BLaER1 treated with 17β-estradiol and CSF1 and Interleukin-3, amounts not matched to agents 10 nM and 100 nM (cell line): ENCODE measurements at regions not wholly inside any gene's neighbourhood (a gene's known extent, or its start where the extent isn't known, plus 50 kb on each side); places are given as distances from the start of the nearest gene placed in this dataset.

Source experiments
- H3K27ac ChIP-seq, 11 experiments: shearing (Covaris generic); formaldehyde crosslinking; 2 replicates each; pipeline ENCODE4 v1.8.1; 2022
- H3K27me3 ChIP-seq, 11 experiments: shearing (Covaris generic); formaldehyde crosslinking; 2 replicates each; pipeline ENCODE4 v1.8.1; 2022
- H3K36me3 ChIP-seq, 11 experiments: shearing (Covaris generic); formaldehyde crosslinking; 2 replicates each; pipeline ENCODE4 v1.8.1; 2022
- H3K4me1 ChIP-seq, 10 experiments: shearing (Covaris generic); formaldehyde crosslinking; 2 replicates each; pipeline ENCODE4 v1.8.1; 2022
- H3K4me2 ChIP-seq, 11 experiments: shearing (Covaris generic); formaldehyde crosslinking; 2 replicates each; pipeline ENCODE4 v1.8.1; 2022
- H3K4me3 ChIP-seq, 10 experiments: shearing (Covaris generic); formaldehyde crosslinking; 2 replicates each; pipeline ENCODE4 v1.8.1; 2022
- H3K9ac ChIP-seq, 11 experiments: shearing (Covaris generic); formaldehyde crosslinking; 2 replicates each; pipeline ENCODE4 v1.8.1; 2022
- H3K9me3 ChIP-seq, 11 experiments: shearing (Covaris generic); formaldehyde crosslinking; replicated peaks in 1 of 11; 2 replicates each; pipeline ENCODE4 v1.8.1; 2022
- H4K20me1 ChIP-seq, 11 experiments: shearing (Covaris generic); formaldehyde crosslinking; 2 replicates each; pipeline ENCODE4 v1.8.1; 2022
- Cebpa-rat ChIP-seq, 11 experiments: shearing (Covaris generic); IDR thresholded peaks; 2 replicates each; pipeline ENCODE4 v1.8.1; 2022

DNA sequence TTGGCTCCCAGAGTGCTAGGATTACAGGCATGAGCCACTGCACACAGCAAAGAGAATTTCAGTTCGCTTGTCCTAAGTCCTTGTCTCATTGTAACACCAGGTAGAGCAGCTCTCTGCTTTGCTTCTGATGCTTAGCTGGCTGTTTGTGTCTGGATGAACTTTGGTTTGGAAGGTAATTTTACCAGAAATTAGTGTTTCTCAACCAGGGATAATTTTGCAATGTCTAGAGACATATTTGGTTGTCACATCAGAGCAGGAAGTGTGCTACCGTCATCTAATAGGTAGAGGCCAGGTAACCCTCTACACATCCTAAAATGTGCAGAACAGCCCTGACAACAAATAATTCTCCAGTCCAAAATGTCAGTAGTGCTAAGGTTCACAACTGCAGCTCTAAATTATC lies 108.8 kb downstream of the SNX18 start:
- Histone ChIP-seq H3K9ac (no peak overlapping the region), H4K20me1 (no peaks in the 10 kb centered on the region), H3K4me3 (no peak overlapping the region), H3K4me1 (peaks cover 0 to 34% (median 18%) of the 10 kb centered on the region in 10 experiments; a peak in 18 of 20 replicates), H3K27ac (peak overlapping the region in 4 of 11 experiments; percentile 20 to 82 (median 78); a peak in 4 of 22 replicates), H3K9me3 (peaks cover 12 to 28% (median 16%) of the 10 kb centered on the region in 11 experiments; a peak in 21 of 22 replicates), H3K36me3 (no peaks in the 10 kb centered on the region), H3K4me2 (no peak overlapping the region), H3K27me3 (no peaks in the 10 kb centered on the region)
- TF ChIP-seq Cebpa-rat (IDR thresholded peaks at IDR 0.05): no peak

DNA sequence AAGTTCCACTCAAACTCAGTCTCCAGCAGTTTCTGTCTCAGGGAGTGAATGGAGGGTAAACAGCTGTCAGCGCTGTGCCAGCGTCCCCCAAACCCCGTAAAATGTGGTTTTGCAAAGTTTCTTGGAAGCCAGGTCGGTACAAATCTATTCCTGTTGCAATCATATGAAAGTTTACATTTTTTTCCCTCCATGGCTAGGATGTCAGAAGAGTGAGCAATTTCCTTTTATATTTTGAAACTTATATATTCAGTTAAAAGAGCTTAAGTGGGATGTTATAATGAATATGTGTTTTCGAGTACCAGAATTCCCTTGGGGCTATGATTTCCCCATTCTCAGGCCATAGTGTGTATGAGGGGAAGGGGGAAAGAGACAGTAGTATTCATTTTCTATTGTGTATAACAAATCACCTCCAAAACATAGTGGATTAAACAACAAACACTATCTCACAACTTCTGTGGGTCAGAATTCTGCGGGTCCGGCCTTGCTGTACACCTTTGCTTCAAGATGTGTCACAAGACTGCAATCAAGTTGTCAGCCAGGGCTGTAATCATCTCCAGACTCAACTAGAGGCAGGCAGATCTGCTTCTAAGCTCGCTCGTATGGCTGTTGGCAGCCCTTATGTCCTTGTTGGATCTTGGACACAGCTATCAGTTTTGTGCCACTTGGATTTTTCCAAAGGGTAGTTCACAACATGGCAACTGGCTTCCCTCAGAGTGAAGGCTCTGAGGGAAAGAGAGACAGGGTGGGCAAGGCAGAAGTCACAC lies 107.4 kb downstream of the SNX18 start:
- peaks cover 4 to 20% (median 11%) of the 10 kb centered on the region in 11 experiments; a peak in 21 of 22 replicates for H3K9me3 ChIP-seq
- H4K20me1 ChIP-seq: no peaks in the 10 kb centered on the region
- peak overlapping the region in 10 of 11 experiments; percentile 33 to 75 (median 58); a peak in 20 of 22 replicates for H3K4me2 ChIP-seq
- TF ChIP-seq Cebpa-rat (IDR thresholded peaks at IDR 0.05): peak in 3 of 11 experiments; percentile 42 to 61 (median 46); a peak in 4 of 22 replicates
- H3K9ac ChIP-seq: peak overlapping the region in 5 of 11 experiments; percentile 6 to 56 (median 52); a peak in 9 of 22 replicates
- no peak overlapping the region for H3K4me3 ChIP-seq
- H3K4me1 ChIP-seq: peaks cover 0 to 42% (median 23%) of the 10 kb centered on the region in 10 experiments; a peak in 18 of 20 replicates
- H3K27me3 ChIP-seq: no peaks in the 10 kb centered on the region
- no peaks in the 10 kb centered on the region for H3K36me3 ChIP-seq
- peak overlapping the region in 8 of 11 experiments; percentile 45 to 82 (median 74); a peak in 17 of 22 replicates for H3K27ac ChIP-seq

DNA sequence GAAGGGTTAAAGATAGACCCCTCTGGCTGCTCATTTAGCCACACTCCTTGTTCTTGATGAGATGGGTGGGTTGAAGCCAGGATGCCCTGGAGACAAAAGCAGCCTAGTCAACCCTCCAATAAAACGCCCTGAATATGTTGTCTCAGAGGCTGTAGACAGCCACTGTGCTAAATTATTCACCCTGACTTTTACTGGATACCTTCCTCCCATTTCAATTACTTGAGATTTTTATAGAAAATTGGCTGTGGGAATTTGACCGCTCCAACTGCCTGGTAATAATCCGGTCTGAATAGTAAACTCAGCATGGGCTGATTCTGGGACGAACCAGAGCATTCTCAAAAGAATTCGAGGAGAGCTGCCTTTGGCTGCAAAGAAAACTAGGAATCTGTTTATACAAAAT lies 104.2 kb downstream of the SNX18 start:
- peaks cover 0 to 12% (median 8%) of the 10 kb centered on the region in 11 experiments; a peak in 9 of 22 replicates for H3K9me3 ChIP-seq
- H3K9ac ChIP-seq: no peak overlapping the region
- H3K4me3 ChIP-seq: no peak overlapping the region
- 0 out of 22 replicates have a peak, but pooled peaks cover 0 to 6% (median 0%) of the 10 kb centered on the region in 11 experiments for H3K36me3 ChIP-seq
- no peaks in the 10 kb centered on the region for H3K27me3 ChIP-seq
- H3K4me2 ChIP-seq: no peak overlapping the region
- H4K20me1 ChIP-seq: no peaks in the 10 kb centered on the region
- no peak for TF ChIP-seq Cebpa-rat (IDR thresholded peaks at IDR 0.05)
- peaks cover 0 to 56% (median 38%) of the 10 kb centered on the region in 10 experiments; a peak in 18 of 20 replicates for H3K4me1 ChIP-seq
- H3K27ac ChIP-seq: peak overlapping the region in 1 of 11 experiments; percentile 51; a peak in 1 of 22 replicates

DNA sequence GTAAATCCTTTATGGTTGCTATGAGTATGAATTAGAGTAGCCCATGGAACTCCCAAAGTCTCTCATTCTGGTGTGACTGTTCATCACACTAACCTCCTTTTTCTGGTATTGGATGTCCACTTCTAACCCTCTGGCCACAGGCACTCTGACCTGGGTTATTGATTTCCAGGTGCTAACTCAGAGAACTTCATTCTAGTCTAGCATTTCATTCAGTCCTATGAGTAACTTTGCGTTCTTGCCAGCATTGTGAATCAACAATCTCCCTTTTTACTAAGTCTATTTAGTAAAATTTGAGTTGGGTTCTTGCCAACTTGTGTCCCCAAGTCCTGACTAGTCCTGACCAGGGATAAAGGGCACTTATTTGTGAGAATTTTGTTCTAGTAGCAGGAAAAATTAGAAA lies 103.5 kb downstream of the SNX18 start:
- H3K27ac ChIP-seq: peak overlapping the region in 2 of 11 experiments; percentile 51 to 57; a peak in 4 of 22 replicates
- H3K4me3 ChIP-seq: no peak overlapping the region
- peaks cover 0 to 12% (median 8%) of the 10 kb centered on the region in 11 experiments; a peak in 9 of 22 replicates for H3K9me3 ChIP-seq
- peaks cover 0 to 63% (median 44%) of the 10 kb centered on the region in 10 experiments; a peak in 18 of 20 replicates for H3K4me1 ChIP-seq
- H3K9ac ChIP-seq: no peak overlapping the region
- no peaks in the 10 kb centered on the region for H3K27me3 ChIP-seq
- no peak for TF ChIP-seq Cebpa-rat (IDR thresholded peaks at IDR 0.05)
- peak overlapping the region in 1 of 11 experiments; percentile 44; a peak in 3 of 22 replicates for H3K4me2 ChIP-seq
- H4K20me1 ChIP-seq: no peaks in the 10 kb centered on the region
- 0 out of 22 replicates have a peak, but pooled peaks cover 0 to 6% (median 0%) of the 10 kb centered on the region in 11 experiments for H3K36me3 ChIP-seq

DNA sequence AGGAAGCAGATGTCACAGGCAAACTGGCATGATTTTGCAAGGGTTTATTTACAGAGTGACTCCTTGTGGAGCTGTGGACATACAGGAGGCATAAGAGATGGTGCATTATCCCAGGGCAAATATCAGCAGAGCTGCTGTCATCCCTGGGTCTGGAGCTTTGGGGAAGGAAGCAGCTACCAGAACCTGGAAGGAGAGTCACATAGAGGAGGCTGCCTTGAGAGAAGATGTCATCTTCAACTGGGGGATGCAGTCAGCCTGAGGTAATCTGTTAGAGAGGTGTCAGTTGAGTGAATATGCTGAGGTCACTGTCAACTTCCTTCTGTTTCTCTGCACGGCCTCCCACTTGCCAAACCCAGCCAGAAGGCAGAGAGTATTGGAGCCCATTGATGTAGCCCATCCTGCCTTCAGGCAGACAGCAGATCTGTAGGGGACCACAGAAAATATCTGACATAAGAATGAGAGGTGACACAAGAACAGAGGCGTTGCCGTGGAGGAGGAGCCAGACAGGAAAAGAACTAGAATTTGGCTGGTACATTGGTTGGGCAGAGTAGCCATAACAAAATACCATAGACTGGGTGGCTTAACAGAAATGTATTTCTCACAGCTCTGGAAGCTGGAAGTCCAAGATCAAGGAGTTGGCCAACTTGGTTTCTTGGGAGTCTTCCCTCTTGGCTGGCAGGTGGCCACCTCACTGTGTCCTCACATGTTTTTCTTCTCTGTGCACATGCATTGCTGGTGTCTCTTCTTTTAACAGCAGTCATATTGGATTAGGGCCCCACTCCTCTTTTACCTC lies 102.8 kb downstream of the SNX18 start:
- no peak for TF ChIP-seq Cebpa-rat (IDR thresholded peaks at IDR 0.05)
- Histone ChIP-seq H3K27ac (peak overlapping the region in 4 of 11 experiments; percentile 5 to 57 (median 38); a peak in 7 of 22 replicates), H3K27me3 (no peaks in the 10 kb centered on the region), H4K20me1 (no peaks in the 10 kb centered on the region), H3K4me1 (peaks cover 0 to 64% (median 49%) of the 10 kb centered on the region in 10 experiments; a peak in 18 of 20 replicates), H3K9ac (peak overlapping the region in 2 of 11 experiments; percentile 3 to 11; a peak in 1 of 22 replicates), H3K4me3 (no peak overlapping the region), H3K9me3 (peaks cover 0 to 12% (median 8%) of the 10 kb centered on the region in 11 experiments; a peak in 9 of 22 replicates), H3K4me2 (peak overlapping the region in 6 of 11 experiments; percentile 26 to 56 (median 46); a peak in 12 of 22 replicates), H3K36me3 (0 out of 22 replicates have a peak, but pooled peaks cover 0 to 6% (median 0%) of the 10 kb centered on the region in 11 experiments)

DNA sequence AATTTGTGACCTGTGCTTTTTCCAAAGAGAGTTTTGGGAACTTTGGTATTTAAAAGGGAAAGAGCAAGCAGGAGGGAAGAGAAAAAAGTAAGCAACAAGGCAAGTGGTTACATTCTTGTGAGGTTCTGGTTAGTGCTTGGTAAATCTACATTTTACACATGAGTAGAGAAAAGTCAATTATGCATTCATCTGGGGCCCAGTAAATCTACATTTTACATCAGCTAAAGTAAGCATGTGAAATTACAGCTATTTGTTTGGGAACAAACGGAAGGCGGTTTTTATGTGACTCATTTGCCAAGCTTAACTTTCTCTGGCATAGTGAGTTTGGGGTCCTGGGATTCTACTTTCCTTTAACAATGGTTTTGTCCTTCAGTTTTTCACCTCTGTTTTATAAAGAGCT lies 102.2 kb downstream of the SNX18 start:
- H3K4me1 ChIP-seq: peaks cover 0 to 64% (median 49%) of the 10 kb centered on the region in 10 experiments; a peak in 18 of 20 replicates
- H3K9me3 ChIP-seq: peaks cover 0 to 12% (median 8%) of the 10 kb centered on the region in 11 experiments; a peak in 9 of 22 replicates
- peak overlapping the region in 4 of 11 experiments; percentile 5 to 57 (median 38); a peak in 5 of 22 replicates for H3K27ac ChIP-seq
- peak overlapping the region in 2 of 11 experiments; percentile 3 to 11; a peak in 1 of 22 replicates for H3K9ac ChIP-seq
- no peaks in the 10 kb centered on the region for H4K20me1 ChIP-seq
- 0 out of 22 replicates have a peak, but pooled peaks cover 0 to 6% (median 0%) of the 10 kb centered on the region in 11 experiments for H3K36me3 ChIP-seq
- H3K4me2 ChIP-seq: peak overlapping the region in 6 of 11 experiments; percentile 26 to 56 (median 46); a peak in 11 of 22 replicates
- TF ChIP-seq Cebpa-rat (IDR thresholded peaks at IDR 0.05): no peak
- H3K27me3 ChIP-seq: no peaks in the 10 kb centered on the region
- no peak overlapping the region for H3K4me3 ChIP-seq

DNA sequence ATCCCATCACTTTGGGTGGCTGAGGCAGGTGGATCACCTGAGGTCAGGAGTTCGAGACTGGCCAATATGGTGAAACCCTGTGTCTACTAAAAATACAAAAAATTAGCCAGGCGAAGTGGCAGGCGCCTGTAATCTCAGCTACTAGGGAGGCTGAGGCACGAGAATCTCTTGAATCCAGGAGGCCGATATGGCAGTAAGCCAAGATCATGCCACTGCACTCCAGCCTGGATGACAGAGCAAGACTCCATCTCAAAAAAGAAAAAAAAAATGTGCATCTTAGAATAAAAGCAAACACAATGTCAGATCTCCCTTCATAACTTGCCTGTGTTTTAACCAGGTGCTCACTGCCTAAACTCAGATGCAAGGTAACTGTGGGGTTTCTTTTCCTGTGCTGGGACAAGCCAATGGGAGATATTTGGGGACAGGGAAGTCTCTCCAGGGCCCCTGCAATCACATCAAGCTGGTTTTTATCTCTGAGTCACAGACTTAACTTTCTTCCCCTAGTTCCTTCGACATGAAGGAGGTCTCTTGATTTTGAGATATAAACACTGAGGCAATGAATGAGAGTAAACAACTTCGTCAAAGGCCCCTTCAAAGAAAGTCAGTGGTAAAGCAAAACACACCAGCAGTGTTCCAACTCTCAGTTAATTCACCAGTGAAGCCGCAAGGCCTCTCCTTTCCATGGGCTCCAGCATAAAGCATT lies 99.1 kb downstream of the SNX18 start:
- Histone ChIP-seq H3K36me3 (0 out of 22 replicates have a peak, but pooled peaks cover 0 to 6% (median 0%) of the 10 kb centered on the region in 11 experiments), H4K20me1 (no peaks in the 10 kb centered on the region), H3K4me2 (peak overlapping the region in 9 of 11 experiments; percentile 35 to 83 (median 71); a peak in 15 of 22 replicates), H3K9ac (peak overlapping the region in 6 of 11 experiments; percentile 12 to 45 (median 19); a peak in 7 of 22 replicates), H3K4me3 (no peak overlapping the region), H3K9me3 (peaks cover 0 to 12% (median 8%) of the 10 kb centered on the region in 11 experiments; a peak in 9 of 22 replicates), H3K27ac (peak overlapping the region in 10 of 11 experiments; percentile 3 to 80 (median 57); a peak in 17 of 22 replicates), H3K27me3 (no peaks in the 10 kb centered on the region), H3K4me1 (peaks cover 3 to 77% (median 52%) of the 10 kb centered on the region in 10 experiments)
- TF ChIP-seq Cebpa-rat (IDR thresholded peaks at IDR 0.05): no peak
